ENCODE measurements at regions not wholly inside any gene's neighbourhood (a gene's known extent, or its start where the extent isn't known, plus 50 kb on each side); places are given as distances from the start of the nearest gene placed in this dataset.

GRCh38 chr3:132818251-132818650 is 96.0 kb upstream of the NPHP3 start:
- Histone ChIP-seq H3K79me2 (ENCODE audit: control insufficient read depth, insufficient read depth, low read length) (no peaks in the 10 kb centered on the region), H4K20me1 (ENCODE audit: control insufficient read depth, extremely low read depth, insufficient read depth, low read length) (no peaks in the 10 kb centered on the region)
- no peak for TF ChIP-seq EZH2 (IDR thresholded peaks at IDR 0.05; ENCODE audit: low read length, missing control alignments)
- TF ChIP-seq, protein P1, sequence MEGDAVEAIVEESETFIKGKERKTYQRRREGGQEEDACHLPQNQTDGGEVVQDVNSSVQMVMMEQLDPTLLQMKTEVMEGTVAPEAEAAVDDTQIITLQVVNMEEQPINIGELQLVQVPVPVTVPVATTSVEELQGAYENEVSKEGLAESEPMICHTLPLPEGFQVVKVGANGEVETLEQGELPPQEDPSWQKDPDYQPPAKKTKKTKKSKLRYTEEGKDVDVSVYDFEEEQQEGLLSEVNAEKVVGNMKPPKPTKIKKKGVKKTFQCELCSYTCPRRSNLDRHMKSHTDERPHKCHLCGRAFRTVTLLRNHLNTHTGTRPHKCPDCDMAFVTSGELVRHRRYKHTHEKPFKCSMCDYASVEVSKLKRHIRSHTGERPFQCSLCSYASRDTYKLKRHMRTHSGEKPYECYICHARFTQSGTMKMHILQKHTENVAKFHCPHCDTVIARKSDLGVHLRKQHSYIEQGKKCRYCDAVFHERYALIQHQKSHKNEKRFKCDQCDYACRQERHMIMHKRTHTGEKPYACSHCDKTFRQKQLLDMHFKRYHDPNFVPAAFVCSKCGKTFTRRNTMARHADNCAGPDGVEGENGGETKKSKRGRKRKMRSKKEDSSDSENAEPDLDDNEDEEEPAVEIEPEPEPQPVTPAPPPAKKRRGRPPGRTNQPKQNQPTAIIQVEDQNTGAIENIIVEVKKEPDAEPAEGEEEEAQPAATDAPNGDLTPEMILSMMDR (conservative IDR thresholded peaks at IDR 0.05 in 1 of 2, IDR thresholded peaks at IDR 0.05 in 1 of 2; ENCODE audit: low read depth in 1 of 2, low read length in 2 of 2): no peak

GRCh38 chr3:132817646-132818177 is 95.5 kb upstream of the NPHP3 start:
- Histone ChIP-seq H2AFZ (ENCODE audit: low read length) (no peak overlapping the region), H3K27me3 (ENCODE audit: control insufficient read depth, insufficient read depth, low read length) (no peaks in the 10 kb centered on the region), H3K4me2 (ENCODE audit: extremely low read depth, insufficient read depth, low read length) (no peak overlapping the region), H3K36me3 (ENCODE audit: control insufficient read depth, insufficient read depth, low read length) (no peaks in the 10 kb centered on the region), H3K79me2 (ENCODE audit: control insufficient read depth, insufficient read depth, low read length) (no peaks in the 10 kb centered on the region), H3K9me3 (ENCODE audit: control insufficient read depth, insufficient read depth, low read depth, low read length) (no peaks in the 10 kb centered on the region), H3K4me3 (replicated peaks in 1 of 4; ENCODE audit: control extremely low read depth in 1 of 4, insufficient read depth in 1 of 4, low read depth in 3 of 4, low read length in 4 of 4) (no peak overlapping the region), H4K20me1 (ENCODE audit: control insufficient read depth, extremely low read depth, insufficient read depth, low read length) (no peaks in the 10 kb centered on the region), H3K4me1 (ENCODE audit: control insufficient read depth, extremely low read depth, insufficient read depth, low read length) (no peaks in the 10 kb centered on the region), H3K27ac (ENCODE audit: insufficient read depth, low read length) (no peak overlapping the region), H3K9ac (ENCODE audit: insufficient read depth, low read length) (no peak overlapping the region)
- DNase-seq (ENCODE audit: low read depth in 2 of 2): no peak
- TF ChIP-seq EZH2 (IDR thresholded peaks at IDR 0.05; ENCODE audit: low read length, missing control alignments): no peak
- TF ChIP-seq, protein P1 (conservative IDR thresholded peaks at IDR 0.05 in 1 of 2, IDR thresholded peaks at IDR 0.05 in 1 of 2; ENCODE audit: low read depth in 1 of 2, low read length in 2 of 2): no peak

More at GRCh38 chr3:132818251-132818650, 96.0 kb upstream of the NPHP3 start:
- Histone ChIP-seq H3K9ac (ENCODE audit: insufficient read depth, low read length) (no peak overlapping the region), H2AFZ (ENCODE audit: low read length) (no peak overlapping the region), H3K36me3 (ENCODE audit: control insufficient read depth, insufficient read depth, low read length) (no peaks in the 10 kb centered on the region), H3K4me1 (ENCODE audit: control insufficient read depth, extremely low read depth, insufficient read depth, low read length) (no peaks in the 10 kb centered on the region), H3K4me3 (replicated peaks in 1 of 4; ENCODE audit: control extremely low read depth in 1 of 4, insufficient read depth in 1 of 4, low read depth in 3 of 4, low read length in 4 of 4) (no peak overlapping the region), H3K9me3 (ENCODE audit: control insufficient read depth, insufficient read depth, low read depth, low read length) (no peaks in the 10 kb centered on the region), H3K27ac (ENCODE audit: insufficient read depth, low read length) (no peak overlapping the region), H3K4me2 (ENCODE audit: extremely low read depth, insufficient read depth, low read length) (no peak overlapping the region), H3K27me3 (ENCODE audit: control insufficient read depth, insufficient read depth, low read length) (no peaks in the 10 kb centered on the region)
- no peak for DNase-seq (ENCODE audit: low read depth in 2 of 2)

DNA sequence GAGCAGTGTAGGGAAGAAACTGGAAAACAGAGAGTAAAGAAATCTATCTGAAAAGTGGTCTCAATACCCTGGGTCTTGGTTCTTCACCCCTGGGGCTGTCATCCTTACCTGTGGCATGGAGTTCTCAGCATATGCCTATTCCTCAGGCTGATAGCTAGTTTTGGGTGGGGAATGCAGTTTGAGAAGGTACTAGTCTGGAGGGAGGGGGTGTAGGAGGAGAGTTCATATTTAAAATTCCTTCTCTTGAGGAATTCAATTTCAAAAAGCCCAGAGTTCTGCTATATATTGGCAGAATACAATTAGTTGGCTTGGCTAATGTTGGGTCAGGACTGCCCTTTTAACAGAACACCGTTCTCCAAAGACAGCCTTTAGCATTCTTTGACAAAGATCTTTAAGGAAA is 82.9 kb upstream of the NPHP3 start:
- Histone ChIP-seq H4K20me1 (ENCODE audit: control insufficient read depth, extremely low read depth, insufficient read depth, low read length) (no peaks in the 10 kb centered on the region), H3K4me2 (ENCODE audit: extremely low read depth, insufficient read depth, low read length) (no peak overlapping the region), H3K79me2 (ENCODE audit: control insufficient read depth, insufficient read depth, low read length) (no peaks in the 10 kb centered on the region), H3K4me3 (replicated peaks in 1 of 4; ENCODE audit: control extremely low read depth in 1 of 4, insufficient read depth in 1 of 4, low read depth in 3 of 4, low read length in 4 of 4) (no peak overlapping the region), H3K36me3 (ENCODE audit: control insufficient read depth, insufficient read depth, low read length) (no peaks in the 10 kb centered on the region), H2AFZ (ENCODE audit: low read length) (no peak overlapping the region), H3K9ac (ENCODE audit: insufficient read depth, low read length) (no peak overlapping the region), H3K9me3 (ENCODE audit: control insufficient read depth, insufficient read depth, low read depth, low read length) (no peaks in the 10 kb centered on the region), H3K27ac (ENCODE audit: insufficient read depth, low read length) (no peak overlapping the region), H3K27me3 (ENCODE audit: control insufficient read depth, insufficient read depth, low read length) (no peaks in the 10 kb centered on the region), H3K4me1 (ENCODE audit: control insufficient read depth, extremely low read depth, insufficient read depth, low read length) (no peaks in the 10 kb centered on the region)
- DNase-seq (ENCODE audit: low read depth in 2 of 2): no peak
- TF ChIP-seq, protein P1 (conservative IDR thresholded peaks at IDR 0.05 in 1 of 2, IDR thresholded peaks at IDR 0.05 in 1 of 2; ENCODE audit: low read depth in 1 of 2, low read length in 2 of 2): no peak
- no peak for TF ChIP-seq EZH2 (IDR thresholded peaks at IDR 0.05; ENCODE audit: low read length, missing control alignments)

Data from fibroblast of lung (primary cell).